Gastroesophageal sphincter (tissue), 4 donors: ENCODE measurements at regions not wholly inside any gene's neighbourhood (a gene's known extent, or its start where the extent isn't known, plus 50 kb on each side); places are given as distances from the start of the nearest gene placed in this dataset.

Experiments used
- ATAC-seq: fragments of 150-250 bp; one replicate; pipeline ENCODE4 v1.9.1; 2016; ENCODE audit warnings: mild to moderate bottlenecking, moderate library complexity
- H3K27ac ChIP-seq, 4 donors: fragments of 200-600 bp; sonication (generic) in 3 of 4; 1 replicate in 3 of 4; 2 replicates in 1 of 4; pipeline ENCODE4 v1.5.1; 2016 to 2019
- H3K27me3 ChIP-seq: fragments of 200-600 bp; sonication (generic); one replicate; pipeline ENCODE4 v1.5.1; 2019
- H3K36me3 ChIP-seq, 2 donors: fragments of 200-600 bp; sonication (generic); one replicate each; pipeline ENCODE4 v1.5.1; 2019; ENCODE audit warnings: control low read depth in 1 of 2
- H3K4me1 ChIP-seq, 3 donors: fragments of 200-600 bp; sonication (generic); 1 replicate in 2 of 3; 2 replicates in 1 of 3; pipeline ENCODE4 v1.5.1; 2016 to 2019; ENCODE audit warnings: control low read depth in 2 of 3
- H3K4me3 ChIP-seq, 2 donors: fragments of 200-600 bp; sonication (generic); one replicate each; pipeline ENCODE4 v1.5.1; 2019; ENCODE audit warnings: mild to moderate bottlenecking in 1 of 2, moderate library complexity in 1 of 2
- H3K9me3 ChIP-seq, 3 donors: fragments of 200-600 bp; sonication (generic); one replicate each; pipeline ENCODE4 v1.5.1; 2017 to 2019; ENCODE audit warnings: control low read depth in 2 of 3
- EP300 ChIP-seq: sonication (generic); formaldehyde crosslinking; IDR thresholded peaks from one replicate; pipeline ENCODE4 v1.6.1; 2017; ENCODE audit warnings: antibody characterized with exemption, mild to moderate bottlenecking
- POLR2A ChIP-seq, 2 donors: fragments of 450-650 bp; IDR thresholded peaks; one replicate each; pipeline ENCODE4 v1.6.1; 2017; ENCODE audit warnings: antibody characterized with exemption in 2 of 2, mild to moderate bottlenecking in 2 of 2, moderate library complexity in 1 of 2
- POLR2AphosphoS5 ChIP-seq: sonication (generic); formaldehyde crosslinking; IDR thresholded peaks from one replicate; pipeline ENCODE4 v1.6.1; 2017; ENCODE audit warnings: antibody characterized with exemption
- WGBS, 2 donors: methylation state at CpG; one replicate each; pipeline ENCODE4 v1.1.5; 2018; ENCODE audit warnings: low coverage in 1 of 2; 5-methylcytosine and 5-hydroxymethylcytosine counted together
- TF ChIP-seq, protein P1 (sequence below), 4 experiments: fragments of 200-600 bp in 2 of 4; fragments of 450-650 bp in 2 of 4; sonication (generic) in 1 of 4; IDR thresholded peaks; one replicate each; pipeline ENCODE4 v1.5.1; 2017 to 2019; ENCODE audit warnings: antibody characterized with exemption in 4 of 4, mild to moderate bottlenecking in 2 of 4, moderate library complexity in 2 of 4

GRCh38 chrX:39714471-39714870, 383.3 kb downstream of the BCOR start:
- Histone ChIP-seq H3K4me3 (no peak overlapping the region), H3K4me1 (no peaks in the 10 kb centered on the region), H3K27me3 (no peaks in the 10 kb centered on the region), H3K27ac (peak overlapping the region in 2 of 4 donors; percentile 1 to 19), H3K36me3 (no peaks in the 10 kb centered on the region), H3K9me3 (no peaks in the 10 kb centered on the region)
- ATAC-seq = no peak
- TF ChIP-seq EP300 = no peak
- TF ChIP-seq POLR2AphosphoS5 = no peak
- TF ChIP-seq, protein P1, sequence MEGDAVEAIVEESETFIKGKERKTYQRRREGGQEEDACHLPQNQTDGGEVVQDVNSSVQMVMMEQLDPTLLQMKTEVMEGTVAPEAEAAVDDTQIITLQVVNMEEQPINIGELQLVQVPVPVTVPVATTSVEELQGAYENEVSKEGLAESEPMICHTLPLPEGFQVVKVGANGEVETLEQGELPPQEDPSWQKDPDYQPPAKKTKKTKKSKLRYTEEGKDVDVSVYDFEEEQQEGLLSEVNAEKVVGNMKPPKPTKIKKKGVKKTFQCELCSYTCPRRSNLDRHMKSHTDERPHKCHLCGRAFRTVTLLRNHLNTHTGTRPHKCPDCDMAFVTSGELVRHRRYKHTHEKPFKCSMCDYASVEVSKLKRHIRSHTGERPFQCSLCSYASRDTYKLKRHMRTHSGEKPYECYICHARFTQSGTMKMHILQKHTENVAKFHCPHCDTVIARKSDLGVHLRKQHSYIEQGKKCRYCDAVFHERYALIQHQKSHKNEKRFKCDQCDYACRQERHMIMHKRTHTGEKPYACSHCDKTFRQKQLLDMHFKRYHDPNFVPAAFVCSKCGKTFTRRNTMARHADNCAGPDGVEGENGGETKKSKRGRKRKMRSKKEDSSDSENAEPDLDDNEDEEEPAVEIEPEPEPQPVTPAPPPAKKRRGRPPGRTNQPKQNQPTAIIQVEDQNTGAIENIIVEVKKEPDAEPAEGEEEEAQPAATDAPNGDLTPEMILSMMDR (IDR thresholded peaks at IDR 0.05) = no peak
- no peak for TF ChIP-seq POLR2A (IDR thresholded peaks at IDR 0.05)
- WGBS, 2 donors = no CpG with 5 or more reads among the region's 6 CpGs

GRCh38 chrX:39716401-39716800, 381.4 kb downstream of the BCOR start:
- no peak overlapping the region for H3K27ac ChIP-seq
- no peaks in the 10 kb centered on the region for H3K36me3 ChIP-seq
- H3K4me1 ChIP-seq = no peaks in the 10 kb centered on the region
- no peak for ATAC-seq
- H3K27me3 ChIP-seq = no peaks in the 10 kb centered on the region
- TF ChIP-seq POLR2A (IDR thresholded peaks at IDR 0.05) = no peak
- no peak for TF ChIP-seq POLR2AphosphoS5
- no peak overlapping the region for H3K4me3 ChIP-seq
- 54% methylated on average over 3 of the region's 8 CpGs; no CpG with 5 or more reads in 1 of the 2 donors for WGBS, 2 donors
- H3K9me3 ChIP-seq = no peaks in the 10 kb centered on the region

DNA sequence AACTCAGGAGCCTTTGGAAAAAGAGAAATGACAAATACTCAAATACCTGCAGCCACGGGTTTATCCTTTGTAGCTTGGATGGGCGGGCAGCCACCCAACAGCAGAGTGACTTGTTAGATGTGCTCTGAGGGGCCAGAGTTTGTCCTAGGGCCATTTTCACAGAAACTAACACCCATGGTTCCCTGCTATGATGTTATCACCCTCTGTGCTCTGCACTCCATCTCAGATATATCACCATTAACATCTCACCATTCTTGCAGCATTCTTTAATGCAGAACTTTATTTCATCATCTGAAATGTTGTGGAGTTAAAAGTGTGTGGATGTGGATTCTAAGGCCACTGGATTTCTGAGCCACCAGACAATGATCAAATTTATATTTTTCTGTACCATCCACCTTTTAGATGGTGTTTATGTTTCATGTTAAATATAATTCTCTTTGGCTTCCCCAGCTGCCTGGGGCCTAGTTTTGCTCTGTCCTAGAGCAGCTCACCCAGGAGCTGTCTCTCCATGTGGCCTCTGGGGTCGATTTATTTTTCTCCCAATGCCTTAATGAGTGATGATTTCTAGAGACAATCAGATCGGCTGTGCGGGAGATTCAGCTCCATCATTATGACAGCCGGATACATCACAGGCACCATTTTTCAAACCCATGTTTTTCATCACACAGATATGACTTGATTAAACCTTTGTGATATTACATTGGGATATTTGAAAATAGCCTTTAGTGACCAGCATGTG, 380.8 kb downstream of the BCOR start:
- H3K9me3 ChIP-seq = no peaks in the 10 kb centered on the region
- H3K27me3 ChIP-seq = no peaks in the 10 kb centered on the region
- TF ChIP-seq POLR2A (IDR thresholded peaks at IDR 0.05) (no peak), POLR2AphosphoS5 (no peak), EP300 (no peak)
- TF ChIP-seq, protein P1 (IDR thresholded peaks at IDR 0.05) = no peak
- WGBS, 2 donors = 62 to 80% methylated on average over 6 of the region's 6 CpGs
- no peaks in the 10 kb centered on the region for H3K36me3 ChIP-seq
- no peak for ATAC-seq
- H3K4me1 ChIP-seq = peaks cover 0 to under 1% (median 0%) of the 10 kb centered on the region in 3 donors
- no peak overlapping the region for H3K4me3 ChIP-seq
- no peak overlapping the region for H3K27ac ChIP-seq

DNA sequence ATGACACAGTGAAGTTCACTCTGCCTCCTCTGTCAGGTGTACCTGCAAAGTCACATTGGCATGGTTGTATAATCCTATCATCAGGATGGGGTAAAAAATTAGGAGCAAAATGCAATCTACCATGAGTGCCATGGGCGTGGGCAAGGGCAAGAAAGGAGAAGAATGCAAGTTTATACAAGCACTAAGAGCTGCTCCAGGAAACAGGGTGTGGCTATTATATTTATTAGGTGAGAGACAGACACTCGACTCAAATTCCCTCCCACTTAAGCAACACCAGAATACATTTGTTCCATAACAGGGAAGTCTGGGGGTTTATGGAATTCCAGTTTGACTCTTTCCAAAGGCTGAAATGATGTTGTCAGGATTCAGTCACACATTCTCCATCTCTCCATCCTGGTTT, 378.8 kb downstream of the BCOR start:
- WGBS, 2 donors = 26 to 78% methylated on average over 1 to 2 of the region's 2 CpGs
- no peak for ATAC-seq
- Histone ChIP-seq H3K4me3 (no peak overlapping the region), H3K4me1 (peaks cover 0 to 3% (median 0%) of the 10 kb centered on the region in 3 donors), H3K27me3 (no peaks in the 10 kb centered on the region), H3K27ac (no peak overlapping the region), H3K36me3 (no peaks in the 10 kb centered on the region), H3K9me3 (no peaks in the 10 kb centered on the region)
- TF ChIP-seq POLR2AphosphoS5 (no peak), POLR2A (IDR thresholded peaks at IDR 0.05) (no peak), EP300 (no peak)
- TF ChIP-seq, protein P1 (IDR thresholded peaks at IDR 0.05) = no peak

GRCh38 chrX:39720945-39721344, 376.8 kb downstream of the BCOR start:
- ATAC-seq = no peak
- peaks cover 0 to 5% (median 0%) of the 10 kb centered on the region in 3 donors for H3K4me1 ChIP-seq
- H3K4me3 ChIP-seq = no peak overlapping the region
- H3K36me3 ChIP-seq = no peaks in the 10 kb centered on the region
- H3K27me3 ChIP-seq = no peaks in the 10 kb centered on the region
- H3K9me3 ChIP-seq = no peaks in the 10 kb centered on the region
- no peak overlapping the region for H3K27ac ChIP-seq
- TF ChIP-seq POLR2AphosphoS5 (no peak), EP300 (no peak), POLR2A (IDR thresholded peaks at IDR 0.05) (no peak)
- TF ChIP-seq, protein P1 (IDR thresholded peaks at IDR 0.05) = no peak
- 40 to 71% methylated on average over 1 to 2 of the region's 2 CpGs for WGBS, 2 donors
